ENCODE measurements at regions not wholly inside any gene's neighbourhood (a gene's known extent, or its start where the extent isn't known, plus 50 kb on each side); places are given as distances from the start of the nearest gene placed in this dataset.
"Not testable (repeated sequence)": the region's sequence is repeated elsewhere in the genome, so short reads cannot be mapped to it uniquely, and the experiment has no call there.

GRCh38 chr14:53368711-53369201 is 215.6 kb upstream of the DDHD1 start:
- Histone ChIP-seq H3K36me3 (no peaks in the 10 kb centered on the region), H3K4me3 (no peak overlapping the region), H3K27ac (peak overlapping the region in 1 of 2 donors; percentile 28), H3K9me3 (no peaks in the 10 kb centered on the region), H3K27me3 (no peaks in the 10 kb centered on the region), H3K4me1 (ENCODE audit: insufficient read depth) (peaks cover 14% of the 10 kb centered on the region)
- intact Hi-C loops (cut with DNase I): no loop called here
- DNase-seq: no peak
- TF ChIP-seq CTCF (IDR thresholded peaks at IDR 0.05) (no peak), EP300 (IDR thresholded peaks at IDR 0.05) (no peak), POLR2A (IDR thresholded peaks at IDR 0.05) (no peak)

- Histone ChIP-seq H3K4me3 (no peak overlapping the region), H3K9me3 (no peaks in the 10 kb centered on the region), H3K27me3 (no peaks in the 10 kb centered on the region), H3K4me1 (ENCODE audit: insufficient read depth) (peaks cover 14% of the 10 kb centered on the region), H3K36me3 (no peaks in the 10 kb centered on the region), H3K27ac (peak overlapping the region in 1 of 2 donors; percentile 28)
- WGBS, 3 donors: 4 to 7% (median 5%) methylated on average over 4 of the region's 4 CpGs
- intact Hi-C loops (cut with DNase I): no loop called here
- no peak for DNase-seq
- TF ChIP-seq EP300 (IDR thresholded peaks at IDR 0.05): no peak
- TF ChIP-seq CTCF (IDR thresholded peaks at IDR 0.05): no peak
- no peak for TF ChIP-seq POLR2A (IDR thresholded peaks at IDR 0.05)
These were observed 214.9 kb upstream of the DDHD1 start for GRCh38 chr14:53368066-53368465.

GRCh38 chr14:53367644-53368026 is 214.5 kb upstream of the DDHD1 start:
- DNase-seq: no peak
- WGBS, 3 donors: 10 to 21% (median 17%) methylated on average over 4 of the region's 4 CpGs
- Histone ChIP-seq H3K27me3 (no peaks in the 10 kb centered on the region), H3K36me3 (no peaks in the 10 kb centered on the region), H3K4me1 (ENCODE audit: insufficient read depth) (peaks cover 14% of the 10 kb centered on the region), H3K4me3 (no peak overlapping the region), H3K9me3 (no peaks in the 10 kb centered on the region), H3K27ac (no peak overlapping the region)
- intact Hi-C loops (cut with DNase I): no loop called here
- no peak for TF ChIP-seq EP300 (IDR thresholded peaks at IDR 0.05)
- TF ChIP-seq POLR2A (IDR thresholded peaks at IDR 0.05): no peak
- no peak for TF ChIP-seq CTCF (IDR thresholded peaks at IDR 0.05)

GRCh38 chr14:53365486-53366130 is 212.5 kb upstream of the DDHD1 start:
- Histone ChIP-seq H3K27me3 (no peaks in the 10 kb centered on the region), H3K9me3 (no peaks in the 10 kb centered on the region), H3K4me3 (no peak overlapping the region), H3K27ac (no peak overlapping the region), H3K36me3 (no peaks in the 10 kb centered on the region), H3K4me1 (ENCODE audit: insufficient read depth) (peaks cover 14% of the 10 kb centered on the region)
- TF ChIP-seq EP300 (IDR thresholded peaks at IDR 0.05): no peak
- TF ChIP-seq CTCF (IDR thresholded peaks at IDR 0.05): no peak
- no peak for TF ChIP-seq POLR2A (IDR thresholded peaks at IDR 0.05)
- 88 to 96% (median 94%) methylated on average over 3 of the region's 3 CpGs for WGBS, 3 donors
- intact Hi-C loops (cut with DNase I): no loop called here
- DNase-seq: no peak

- H3K27me3 ChIP-seq; H3K36me3 ChIP-seq; intact Hi-C loops (cut with DNase I); H3K27ac ChIP-seq; DNase-seq; H3K4me3 ChIP-seq; H3K4me1 ChIP-seq (ENCODE audit: insufficient read depth); H3K9me3 ChIP-seq: not testable (repeated sequence)
- 76 to 93% (median 91%) methylated on average over 2 of the region's 2 CpGs for WGBS, 3 donors
These were observed 209.8 kb upstream of the DDHD1 start for GRCh38 chr14:53362916-53363315.

All from ovary (tissue), 7 donors.